H1 (cell line): ENCODE measurements at regions not wholly inside any gene's neighbourhood (a gene's known extent, or its start where the extent isn't known, plus 50 kb on each side); places are given as distances from the start of the nearest gene placed in this dataset.

ENCODE experiments used
- CTCF ChIA-PET: fragments of 300-600 bp; sonication (Branson Sonifier 250); formaldehyde crosslinking; loops from one replicate; lab custom pipeline; 2021; ENCODE audit not compliant: partially characterized antibody; lab: Charles Lee
- POLR2A ChIA-PET: fragments of 300-600 bp; sonication (Branson Sonifier 250); formaldehyde crosslinking; loops from one replicate; lab custom pipeline; 2021; ENCODE audit warnings: inconsistent platforms; ENCODE audit not compliant: partially characterized antibody; lab: Charles Lee
- DNase-seq, 2 experiments: peaks; one replicate each; pipeline versions ENCODE4 v3.0.0 to v3.0.0-alpha.2; 2010 to 2022; ENCODE audit warnings: low spot score in 2 of 2, low read depth in 1 of 2, mixed read lengths in 1 of 2
- FAIRE-seq: peaks from 2 replicates; lab custom pipeline; 2011; peaks lifted over from hg19 to GRCh38; lab: Jason Lieb, UNC
- H2AFZ ChIP-seq: 2 replicates; pipeline ENCODE4 v1.8.1; 2012; ENCODE audit warnings: low read length, inconsistent platforms
- H2AK5ac ChIP-seq: 2 replicates; pipeline ENCODE4 v1.6.1; 2013; ENCODE audit warnings: low read depth, low read length
- H2BK120ac ChIP-seq: replicated peaks from 2 replicates; pipeline ENCODE3; 2013; ENCODE audit warnings: low read depth, low read length, inconsistent platforms
- H2BK12ac ChIP-seq: 2 replicates; pipeline ENCODE4 v1.6.1; 2013; ENCODE audit warnings: low read depth, low read length
- H2BK15ac ChIP-seq: 2 replicates; pipeline ENCODE4 v1.6.1; 2013; ENCODE audit warnings: low read length
- H2BK20ac ChIP-seq: 2 replicates; pipeline ENCODE4 v1.6.1; 2013; ENCODE audit warnings: low read length
- H2BK5ac ChIP-seq: 2 replicates; pipeline ENCODE4 v1.6.1; 2013; ENCODE audit warnings: low read depth, low read length
- H3K14ac ChIP-seq: 2 replicates; pipeline ENCODE4 v1.6.1; 2013; ENCODE audit warnings: inconsistent platforms; ENCODE audit not compliant: insufficient read length
- H3K18ac ChIP-seq: 2 replicates; pipeline ENCODE4 v1.6.1; 2013; ENCODE audit warnings: low read length; ENCODE audit errors: extremely low read depth
- H3K23ac ChIP-seq: 2 replicates; pipeline ENCODE4 v1.6.1; 2013; ENCODE audit warnings: inconsistent platforms; ENCODE audit not compliant: insufficient read length
- H3K23me2 ChIP-seq: 2 replicates; pipeline ENCODE4 v1.6.1; 2013; ENCODE audit warnings: low read depth, low read length
- H3K27ac ChIP-seq: 2 replicates; pipeline ENCODE4 v1.6.1; 2011; ENCODE audit warnings: low read depth, low read length, inconsistent platforms
- H3K27me3 ChIP-seq, 4 experiments: replicated peaks in 1 of 4; 1 replicate in 1 of 4; 2 replicates in 3 of 4; pipeline versions ENCODE4 v1.6.1 to v1.8.1; 2011 to 2013; ENCODE audit warnings: low read length in 3 of 4, mild to moderate bottlenecking in 3 of 4, inconsistent platforms in 2 of 4, mixed read lengths in 2 of 4, moderate library complexity in 1 of 4; ENCODE audit not compliant: control insufficient read depth in 3 of 4, insufficient read depth in 3 of 4; ENCODE audit errors: extremely low read depth in 1 of 4
- H3K36me3 ChIP-seq, 4 experiments: 2 replicates each; pipeline versions ENCODE4 v1.6.1 to v1.8.1; 2011 to 2013; ENCODE audit warnings: mild to moderate bottlenecking in 4 of 4, low read length in 3 of 4, moderate library complexity in 2 of 4, control low read depth in 1 of 4, inconsistent platforms in 1 of 4; ENCODE audit not compliant: insufficient read depth in 4 of 4, control insufficient read depth in 2 of 4
- H3K4ac ChIP-seq: replicated peaks from 2 replicates; pipeline ENCODE3; 2013; ENCODE audit warnings: low read length, low read depth, mixed read lengths, inconsistent platforms; ENCODE audit not compliant: insufficient read length
- H3K4me1 ChIP-seq, 4 experiments: replicated peaks in 1 of 4; 1 replicate in 1 of 4; 2 replicates in 3 of 4; pipeline versions ENCODE4 v1.6.1 to v1.8.1; 2011 to 2013; ENCODE audit warnings: low read length in 3 of 4, inconsistent platforms in 2 of 4, mixed read lengths in 1 of 4; ENCODE audit not compliant: insufficient read depth in 4 of 4, control insufficient read depth in 3 of 4
- H3K4me2 ChIP-seq, 2 experiments: 2 replicates each; pipeline versions ENCODE4 v1.6.1 to v1.8.1; 2011 to 2013; ENCODE audit warnings: low read depth in 2 of 2, low read length in 2 of 2, control low read depth in 1 of 2, inconsistent platforms in 1 of 2, mild to moderate bottlenecking in 1 of 2; ENCODE audit not compliant: insufficient read depth in 1 of 2
- H3K4me3 ChIP-seq, 4 experiments: fragments of 200-600, 300-600 bp in 1 of 4; sonication (generic), shearing (Covaris generic), sonication (Bioruptor Twin) in 1 of 4; 2 replicates each; pipeline versions ENCODE4 v1.5.1 to v1.8.1; 2011 to 2016; ENCODE audit warnings: low read length in 4 of 4, low read depth in 3 of 4, control low read depth in 2 of 4, inconsistent platforms in 2 of 4, mild to moderate bottlenecking in 2 of 4, mixed read lengths in 1 of 4, moderate library complexity in 1 of 4; ENCODE audit not compliant: insufficient read depth in 2 of 4; ENCODE audit errors: extremely low read depth in 1 of 4
- H3K56ac ChIP-seq: replicated peaks from 2 replicates; pipeline ENCODE3; 2013; ENCODE audit warnings: low read depth, mild to moderate bottlenecking, mixed read lengths, low read length, inconsistent platforms; ENCODE audit not compliant: insufficient read length
- H3K79me1 ChIP-seq: 2 replicates; pipeline ENCODE4 v1.6.1; 2013; ENCODE audit warnings: low read depth, low read length, control low read depth
- H3K79me2 ChIP-seq, 2 experiments: 2 replicates each; pipeline versions ENCODE4 v1.6.1 to v1.8.1; 2012 to 2013; ENCODE audit warnings: low read length in 2 of 2, mild to moderate bottlenecking in 2 of 2, inconsistent platforms in 1 of 2; ENCODE audit not compliant: insufficient read depth in 2 of 2, control insufficient read depth in 1 of 2
- H3K9ac ChIP-seq, 4 experiments: replicated peaks in 1 of 4; 1 replicate in 1 of 4; 2 replicates in 3 of 4; pipeline versions ENCODE4 v1.6.1 to v1.8.1; 2011 to 2013; ENCODE audit warnings: low read depth in 3 of 4, low read length in 3 of 4, control low read depth in 2 of 4, mild to moderate bottlenecking in 2 of 4, moderate library complexity in 2 of 4, inconsistent platforms in 1 of 4; ENCODE audit errors: extremely low read depth in 1 of 4
- H3K9me3 ChIP-seq, 2 experiments: 2 replicates each; pipeline versions ENCODE4 v1.6.1 to v1.8.1; 2012 to 2013; ENCODE audit warnings: mild to moderate bottlenecking in 2 of 2, moderate library complexity in 2 of 2, control low read depth in 1 of 2, inconsistent platforms in 1 of 2, low read depth in 1 of 2, low read length in 1 of 2, mixed read lengths in 1 of 2; ENCODE audit not compliant: insufficient read depth in 2 of 2
- H4K20me1 ChIP-seq, 2 experiments: replicated peaks in 1 of 2; 2 replicates each; pipeline versions ENCODE3 to v1.8.1; 2011 to 2013; ENCODE audit warnings: inconsistent platforms in 2 of 2, low read length in 2 of 2, mild to moderate bottlenecking in 1 of 2; ENCODE audit not compliant: insufficient read depth in 2 of 2, control insufficient read depth in 1 of 2
- H4K5ac ChIP-seq: 2 replicates; pipeline ENCODE4 v1.6.1; 2013; ENCODE audit warnings: low read length, low read depth, mixed read lengths, inconsistent platforms; ENCODE audit not compliant: insufficient read length
- H4K8ac ChIP-seq: 2 replicates; pipeline ENCODE4 v1.8.0; 2013; ENCODE audit warnings: mild to moderate bottlenecking, moderate library complexity, low read length, inconsistent platforms; ENCODE audit not compliant: insufficient read depth; ENCODE audit errors: extremely low read depth
- H4K91ac ChIP-seq: replicated peaks from 2 replicates; pipeline ENCODE3; 2013; ENCODE audit warnings: low read length, mixed read lengths, inconsistent platforms; ENCODE audit not compliant: insufficient read length
- EZH2 ChIP-seq: fragments of 200-600 bp; sonication (generic); IDR thresholded peaks from 2 replicates; pipeline ENCODE4 v1.7.1; 2012; ENCODE audit warnings: low read depth, mild to moderate bottlenecking, moderate library complexity, low read length, inconsistent platforms; ENCODE audit not compliant: severe bottlenecking
- JUND ChIP-seq: IDR thresholded peaks from 2 replicates; pipeline ENCODE4 v1.6.1; 2011; ENCODE audit warnings: mild to moderate bottlenecking, improper control_type of control experiment, low read length
- KDM1A ChIP-seq: fragments of 200-600, 300-600 bp; sonication (generic); IDR thresholded peaks from 2 replicates; pipeline ENCODE4 v1.7.1; 2016; ENCODE audit warnings: mild to moderate bottlenecking, low read length, borderline replicate concordance
- PHF8 ChIP-seq: fragments of 200-600 bp; sonication (generic); conservative IDR thresholded peaks from 2 replicates; pipeline ENCODE4 v1.7.1; 2012; ENCODE audit warnings: low read depth, mild to moderate bottlenecking, inconsistent platforms, low read length, moderate library complexity
- SAP30 ChIP-seq: fragments of 300-600 bp; sonication (generic); IDR thresholded peaks from 2 replicates; pipeline ENCODE4 v1.7.1; 2012; ENCODE audit warnings: low read length, moderate library complexity, mild to moderate bottlenecking, inconsistent platforms; ENCODE audit not compliant: insufficient read depth, insufficient replicate concordance
- SIX5 ChIP-seq: IDR thresholded peaks from 2 replicates; pipeline ENCODE4 v1.6.1; 2011; ENCODE audit warnings: mild to moderate bottlenecking, low read depth, low read length
- TEAD4 ChIP-seq: IDR thresholded peaks from 2 replicates; pipeline ENCODE4 v1.6.1; 2012; ENCODE audit warnings: low read depth, low read length, inconsistent platforms, mixed read lengths
- WGBS, 2 experiments: shearing (Covaris generic) in 1 of 2; methylation state at CpG; one replicate each; pipeline versions ENCODE4 v1.1.6 to v1.1.7; 2013 to 2015; ENCODE audit warnings: low lambda C conversion rate in 2 of 2, mixed read lengths in 2 of 2, inconsistent platforms in 1 of 2, low coverage in 1 of 2, missing lambda C conversion rate in 1 of 2; ENCODE audit not compliant: insufficient replicate concordance in 2 of 2, insufficient coverage in 1 of 2, insufficient read length in 1 of 2; ENCODE audit errors: extremely low coverage in 1 of 2, missing lambda C conversion rate in 1 of 2; 5-methylcytosine and 5-hydroxymethylcytosine counted together
- TF ChIP-seq, protein P1 (sequence below): IDR thresholded peaks from 2 replicates; pipeline ENCODE4 v1.6.1; 2012; ENCODE audit warnings: inconsistent platforms

DNA sequence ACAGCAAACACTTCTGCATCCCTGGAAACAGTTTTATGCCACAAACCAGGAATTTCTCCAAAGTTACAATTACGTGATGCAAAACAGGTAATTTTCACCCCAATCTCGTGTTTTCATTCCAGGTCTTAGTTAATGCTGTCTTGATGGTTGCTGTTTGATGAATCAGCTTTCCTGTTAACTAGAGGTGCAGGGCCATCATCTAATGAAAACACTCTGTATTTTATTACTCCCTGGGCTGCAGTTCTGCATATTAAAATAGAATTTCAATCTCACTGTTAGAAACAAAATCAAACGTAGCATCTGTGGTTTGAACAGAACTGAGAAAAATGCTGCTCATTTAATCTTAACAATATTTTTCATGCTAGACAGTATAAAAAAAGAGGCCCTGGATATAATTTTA is 129.4 kb downstream of the TUSC1 start:
- no peak overlapping the region for H4K8ac ChIP-seq
- no peak for TF ChIP-seq EZH2
- no peak for TF ChIP-seq KDM1A
- no peak for TF ChIP-seq JUND
- TF ChIP-seq PHF8 = no peak
- TF ChIP-seq, protein P1, sequence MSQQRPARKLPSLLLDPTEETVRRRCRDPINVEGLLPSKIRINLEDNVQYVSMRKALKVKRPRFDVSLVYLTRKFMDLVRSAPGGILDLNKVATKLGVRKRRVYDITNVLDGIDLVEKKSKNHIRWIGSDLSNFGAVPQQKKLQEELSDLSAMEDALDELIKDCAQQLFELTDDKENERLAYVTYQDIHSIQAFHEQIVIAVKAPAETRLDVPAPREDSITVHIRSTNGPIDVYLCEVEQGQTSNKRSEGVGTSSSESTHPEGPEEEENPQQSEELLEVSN = no peak
- no peak for TF ChIP-seq TEAD4
- no peak for TF ChIP-seq SIX5
- no peak for TF ChIP-seq SAP30
- no peak for DNase-seq
- no peak overlapping the region for H2AFZ ChIP-seq
- FAIRE-seq = no peak
- H4K20me1 ChIP-seq = no peaks in the 10 kb centered on the region
- H3K23ac ChIP-seq = no peak overlapping the region
- no peak overlapping the region for H3K18ac ChIP-seq
- no peak overlapping the region for H4K91ac ChIP-seq
- H3K23me2 ChIP-seq = no peaks in the 10 kb centered on the region
- H3K36me3 ChIP-seq = no peaks in the 10 kb centered on the region
- H2BK20ac ChIP-seq = no peak overlapping the region
- no peaks in the 10 kb centered on the region for H3K9me3 ChIP-seq
- 95% methylated on average over 3 of the region's 3 CpGs; no CpG with 5 or more reads in 1 of the 2 experiments for WGBS, 2 experiments
- H3K27ac ChIP-seq = no peak overlapping the region
- H3K79me2 ChIP-seq = no peaks in the 10 kb centered on the region
- no peak overlapping the region for H3K4me3 ChIP-seq
- no peak overlapping the region for H3K4me2 ChIP-seq
- no peak overlapping the region for H2BK12ac ChIP-seq
- H3K79me1 ChIP-seq = no peaks in the 10 kb centered on the region
- H4K5ac ChIP-seq = no peak overlapping the region
- no peak overlapping the region for H2AK5ac ChIP-seq
- no peak overlapping the region for H3K14ac ChIP-seq
- no peak overlapping the region for H2BK120ac ChIP-seq
- no peaks in the 10 kb centered on the region for H3K4me1 ChIP-seq
- CTCF ChIA-PET = interaction anchor here (1.6 kb wide), 1 partner anchor 15 kb away, joined by 3 read pairs; no protein-coding TSS in a partner anchor
- H3K4ac ChIP-seq = no peak overlapping the region
- no peak overlapping the region for H2BK15ac ChIP-seq
- no peaks in the 10 kb centered on the region for H3K27me3 ChIP-seq
- no peak overlapping the region for H2BK5ac ChIP-seq
- no peak overlapping the region for H3K9ac ChIP-seq
- POLR2A ChIA-PET = no interaction called here
- H3K56ac ChIP-seq = no peak overlapping the region
